ENCODE measurements at regions not wholly inside any gene's neighbourhood (a gene's known extent, or its start where the extent isn't known, plus 50 kb on each side); places are given as distances from the start of the nearest gene placed in this dataset.
"Not testable (repeated sequence)": the region's sequence is repeated elsewhere in the genome, so short reads cannot be mapped to it uniquely, and the experiment has no call there.

GRCh38 chr5:124873188-124873587 is 126.7 kb upstream of the ZNF608 start:
- no peak for DNase-seq

- no peak for DNase-seq
Observed at GRCh38 chr5:124873713-124874112, 127.3 kb upstream of the ZNF608 start.

GRCh38 chr5:124876566-124876965 is 130.1 kb upstream of the ZNF608 start:
- DNase-seq = no peak

GRCh38 chr5:124876983-124877382 is 130.5 kb upstream of the ZNF608 start:
- DNase-seq = no peak

- no peak for DNase-seq
Observed at GRCh38 chr5:124877501-124878146, 131.2 kb upstream of the ZNF608 start.

- no peak for DNase-seq
Observed at GRCh38 chr5:124878583-124879342, 132.3 kb upstream of the ZNF608 start.

- no peak for DNase-seq
Observed at GRCh38 chr5:124880903-124881697, 134.7 kb upstream of the ZNF608 start.

GRCh38 chr5:124883681-124884080 is 137.2 kb upstream of the ZNF608 start:
- DNase-seq = no peak

- no peak for DNase-seq
Observed at GRCh38 chr5:124884114-124884513, 137.7 kb upstream of the ZNF608 start.

- no peak for DNase-seq
Observed at GRCh38 chr5:124885490-124885889, 139.1 kb upstream of the ZNF608 start.

GRCh38 chr5:124887223-124887622 is 140.8 kb upstream of the ZNF608 start:
- no peak for DNase-seq

- DNase-seq = no peak
Observed at GRCh38 chr5:124888050-124888506, 141.6 kb upstream of the ZNF608 start.

GRCh38 chr5:124888622-124889485 is 142.4 kb upstream of the ZNF608 start:
- no peak for DNase-seq

- no peak for DNase-seq
Observed at GRCh38 chr5:124889486-124889825, 143.0 kb upstream of the ZNF608 start.

- DNase-seq = no peak
Observed at GRCh38 chr5:124889850-124890249, 143.4 kb upstream of the ZNF608 start.

GRCh38 chr5:124890442-124890841 is 144.0 kb upstream of the ZNF608 start:
- DNase-seq = not testable (repeated sequence)

GRCh38 chr5:124891179-124891578 is 144.7 kb upstream of the ZNF608 start:
- no peak for DNase-seq

GRCh38 chr5:124892185-124892848 is 145.9 kb upstream of the ZNF608 start:
- no peak for DNase-seq

GRCh38 chr5:124894541-124894940 is 148.1 kb upstream of the ZNF608 start:
- DNase-seq = no peak

- no peak for DNase-seq
Observed at GRCh38 chr5:124895236-124895635, 148.8 kb upstream of the ZNF608 start.

- no peak for DNase-seq
Observed at GRCh38 chr5:124901081-124901480, 154.6 kb upstream of the ZNF608 start.
